ENCODE measurements at regions not wholly inside any gene's neighbourhood (a gene's known extent, or its start where the extent isn't known, plus 50 kb on each side); places are given as distances from the start of the nearest gene placed in this dataset.

DNA sequence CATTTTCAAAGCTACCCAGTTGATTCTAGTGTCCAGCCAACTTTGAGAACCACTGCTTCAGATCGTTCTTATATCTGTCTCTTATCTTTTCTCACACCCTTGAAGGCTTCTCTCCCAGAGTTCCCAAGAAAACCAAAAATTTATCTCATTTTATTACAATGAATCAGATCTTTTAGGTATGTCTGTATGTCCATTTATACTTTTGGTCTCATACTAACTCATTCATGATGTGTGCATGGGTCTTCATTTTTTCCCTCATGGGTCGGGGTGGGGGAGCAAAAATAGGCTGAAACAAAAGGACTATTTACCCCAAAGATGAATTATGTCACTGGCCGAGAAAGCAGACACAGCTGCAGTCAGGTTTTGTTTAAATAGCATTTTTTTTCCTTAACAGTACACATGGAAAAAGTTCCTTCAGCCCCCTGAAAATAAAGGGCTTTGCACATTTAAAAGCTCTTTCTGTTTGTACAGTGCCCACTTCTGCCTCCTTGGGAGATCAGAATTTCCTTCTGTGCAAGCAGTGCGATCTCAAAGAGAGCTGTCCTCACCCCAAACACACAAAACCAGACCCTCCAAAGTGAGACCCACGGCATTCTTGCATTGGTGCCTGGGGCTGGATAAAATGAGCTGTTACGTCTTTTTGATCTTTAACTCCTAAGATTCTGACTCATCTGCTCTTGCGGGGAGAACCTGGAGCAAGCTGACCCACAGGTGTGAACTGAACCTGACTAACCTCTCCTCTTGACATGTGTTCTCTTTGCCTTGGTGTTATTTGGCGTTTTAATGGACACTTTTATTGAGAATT, 251.2 kb upstream of the ELAC2 start:
- Histone ChIP-seq H3K4ac (ENCODE audit: low read depth, low read length) (no peak overlapping the region), H2AK5ac (ENCODE audit: insufficient read length, low read length) (no peak overlapping the region), H4K20me1 (ENCODE audit: control insufficient read depth, insufficient read depth, insufficient read length) (no peaks in the 10 kb centered on the region), H4K5ac (ENCODE audit: insufficient read length, low read depth, low read length) (no peak overlapping the region), H4K91ac (ENCODE audit: insufficient read length, low read depth, low read length) (no peak overlapping the region), H3K9ac (ENCODE audit: extremely low read depth, insufficient read length, low read length) (no peak overlapping the region), H2AFZ (ENCODE audit: low read length) (no peak overlapping the region), H3K27me3 (ENCODE audit: insufficient read depth, low read length) (no peaks in the 10 kb centered on the region), H3K9me3 (ENCODE audit: control insufficient read depth, low read depth, low read length) (no peaks in the 10 kb centered on the region), H3K23me2 (ENCODE audit: insufficient read length, low read depth, low read length, poor library complexity, severe bottlenecking) (no peaks in the 10 kb centered on the region), H3K56ac (ENCODE audit: insufficient read length, low read depth, low read length) (no peak overlapping the region), H3K4me2 (ENCODE audit: insufficient read depth, insufficient read length, low read length) (no peak overlapping the region), H2BK12ac (ENCODE audit: insufficient read length, low read depth, low read length) (no peak overlapping the region), H4K8ac (replicated peaks; ENCODE audit: insufficient read length, low read depth, low read length) (no peak overlapping the region), H3K18ac (ENCODE audit: insufficient read length, low read depth, low read length) (no peak overlapping the region), H3K23ac (ENCODE audit: insufficient read length, low read depth, low read length) (no peak overlapping the region), H3K79me1 (ENCODE audit: insufficient read depth, low read depth, low read length, poor library complexity, severe bottlenecking) (no peaks in the 10 kb centered on the region), H3T11ph (ENCODE audit: low read length) (no peak overlapping the region), H3K27ac (ENCODE audit: insufficient read length, low read depth, low read length) (no peak overlapping the region), H2BK15ac (ENCODE audit: low read depth, low read length) (no peak overlapping the region), H3K79me2 (ENCODE audit: insufficient read depth, low read length) (no peaks in the 10 kb centered on the region), H2BK5ac (ENCODE audit: insufficient read length, low read length) (no peak overlapping the region), H3K4me1 (ENCODE audit: insufficient read depth, low read length) (no peaks in the 10 kb centered on the region), H2BK120ac (ENCODE audit: low read depth, low read length, poor library complexity, severe bottlenecking) (no peak overlapping the region), H3K14ac (ENCODE audit: insufficient read depth, low read length) (no peak overlapping the region), H2BK20ac (ENCODE audit: low read depth, low read length, poor library complexity, severe bottlenecking) (no peak overlapping the region)
- no CpG with 5 or more reads among the region's 8 CpGs for WGBS (ENCODE audit: extremely low coverage, insufficient read length, low lambda C conversion rate)
- TF ChIP-seq, protein P1, sequence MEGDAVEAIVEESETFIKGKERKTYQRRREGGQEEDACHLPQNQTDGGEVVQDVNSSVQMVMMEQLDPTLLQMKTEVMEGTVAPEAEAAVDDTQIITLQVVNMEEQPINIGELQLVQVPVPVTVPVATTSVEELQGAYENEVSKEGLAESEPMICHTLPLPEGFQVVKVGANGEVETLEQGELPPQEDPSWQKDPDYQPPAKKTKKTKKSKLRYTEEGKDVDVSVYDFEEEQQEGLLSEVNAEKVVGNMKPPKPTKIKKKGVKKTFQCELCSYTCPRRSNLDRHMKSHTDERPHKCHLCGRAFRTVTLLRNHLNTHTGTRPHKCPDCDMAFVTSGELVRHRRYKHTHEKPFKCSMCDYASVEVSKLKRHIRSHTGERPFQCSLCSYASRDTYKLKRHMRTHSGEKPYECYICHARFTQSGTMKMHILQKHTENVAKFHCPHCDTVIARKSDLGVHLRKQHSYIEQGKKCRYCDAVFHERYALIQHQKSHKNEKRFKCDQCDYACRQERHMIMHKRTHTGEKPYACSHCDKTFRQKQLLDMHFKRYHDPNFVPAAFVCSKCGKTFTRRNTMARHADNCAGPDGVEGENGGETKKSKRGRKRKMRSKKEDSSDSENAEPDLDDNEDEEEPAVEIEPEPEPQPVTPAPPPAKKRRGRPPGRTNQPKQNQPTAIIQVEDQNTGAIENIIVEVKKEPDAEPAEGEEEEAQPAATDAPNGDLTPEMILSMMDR (conservative IDR thresholded peaks at IDR 0.05), result no peak
- Mint-ChIP-seq H3K27ac (no peak overlapping the region), H3K4me1 (0 out of 4 replicates have a peak, but pooled peaks cover 0 to under 1% of the 10 kb centered on the region in 2 experiments), H3K27me3 (ENCODE audit: low read depth) (no peaks in the 10 kb centered on the region; the same call in 1 of the 2 replicates), H3K36me3 (ENCODE audit: insufficient read depth in 1 of 3, low read depth in 3 of 3) (no peaks in the 10 kb centered on the region), H3K9me3 (no peaks in the 10 kb centered on the region), H3K4me3 (no peak overlapping the region)
- no peak for DNase-seq

Measured in H9 (cell line).